Uterus (tissue), 2 donors: ENCODE measurements at regions not wholly inside any gene's neighbourhood (a gene's known extent, or its start where the extent isn't known, plus 50 kb on each side); places are given as distances from the start of the nearest gene placed in this dataset.

Experiments used
- CTCF ChIP-seq, 4 experiments: fragments of 200-600 bp in 2 of 4; fragments of 450-650 bp in 2 of 4; sonication (generic) in 2 of 4; IDR thresholded peaks; one replicate each; pipeline ENCODE4 v1.5.1; 2016 to 2019; ENCODE audit warnings: antibody characterized with exemption in 4 of 4, mild to moderate bottlenecking in 2 of 4, moderate library complexity in 1 of 4
- POLR2A ChIP-seq, 2 donors: fragments of 450-650 bp; IDR thresholded peaks; one replicate each; pipeline ENCODE4 v1.6.1; 2016; ENCODE audit warnings: antibody characterized with exemption in 2 of 2, mild to moderate bottlenecking in 1 of 2, moderate library complexity in 1 of 2

- TF ChIP-seq CTCF (IDR thresholded peaks at IDR 0.05) (no peak), POLR2A (IDR thresholded peaks at IDR 0.05) (no peak)
Measured at GRCh38 chr17:68184816-68185436, 62.9 kb upstream of the AMZ2 start.
